Prostate gland (tissue), 2 donors: ENCODE measurements at regions not wholly inside any gene's neighbourhood (a gene's known extent, or its start where the extent isn't known, plus 50 kb on each side); places are given as distances from the start of the nearest gene placed in this dataset.
A peak's percentile ranks its signal among the peaks of the same experiment; 100 is the strongest.

Source experiments
- DNase-seq: peaks from one replicate; pipeline ENCODE4 v3.0.0-alpha.2; 2019; ENCODE audit warnings: low spot score
- H3K27ac ChIP-seq, 2 donors: fragments of 200-600 bp; sonication (generic); 2 replicates each; pipeline ENCODE4 v1.5.1; 2017 to 2019
- H3K27me3 ChIP-seq: fragments of 200-600 bp; sonication (generic); replicated peaks from 2 replicates; pipeline ENCODE4 v1.5.1; 2019; ENCODE audit not compliant: insufficient read depth
- H3K36me3 ChIP-seq, 2 donors: fragments of 200-600 bp; sonication (generic); 1 replicate in 1 of 2; 2 replicates in 1 of 2; pipeline versions ENCODE4 v1.5.1 to v1.8.1; 2017 to 2019
- H3K4me1 ChIP-seq: fragments of 200-600 bp; sonication (generic); replicated peaks from 2 replicates; pipeline ENCODE4 v1.5.1; 2019
- H3K4me3 ChIP-seq, 2 donors: fragments of 200-600 bp; sonication (generic); 2 replicates each; pipeline ENCODE4 v1.5.1; 2017 to 2019
- H3K9me3 ChIP-seq: fragments of 200-600 bp; sonication (generic); 2 replicates; pipeline ENCODE4 v1.5.1; 2017
- CTCF ChIP-seq, 4 experiments: fragments of 200-600 bp in 2 of 4; fragments of 450-650 bp in 2 of 4; sonication (generic) in 2 of 4; IDR thresholded peaks; 1 replicate in 3 of 4; 2 replicates in 1 of 4; pipeline ENCODE4 v1.5.1; 2016 to 2019; ENCODE audit warnings: antibody characterized with exemption in 4 of 4, mild to moderate bottlenecking in 2 of 4, moderate library complexity in 2 of 4
- POLR2A ChIP-seq: fragments of 450-650 bp; IDR thresholded peaks from one replicate; pipeline ENCODE4 v1.6.1; 2016; ENCODE audit warnings: antibody characterized with exemption, mild to moderate bottlenecking
- POLR2AphosphoS5 ChIP-seq: sonication (generic); formaldehyde crosslinking; IDR thresholded peaks from one replicate; pipeline ENCODE4 v1.6.1; 2017; ENCODE audit warnings: antibody characterized with exemption
- WGBS: methylation state at CpG from one replicate; pipeline ENCODE4 v1.1.5; 2018; 5-methylcytosine and 5-hydroxymethylcytosine counted together
- intact Hi-C: fragments of 100-400 bp; cut with DNase I; formaldehyde crosslinking; loops from one replicate; pipeline ENCODE4 v1.14.2; 2022

DNA sequence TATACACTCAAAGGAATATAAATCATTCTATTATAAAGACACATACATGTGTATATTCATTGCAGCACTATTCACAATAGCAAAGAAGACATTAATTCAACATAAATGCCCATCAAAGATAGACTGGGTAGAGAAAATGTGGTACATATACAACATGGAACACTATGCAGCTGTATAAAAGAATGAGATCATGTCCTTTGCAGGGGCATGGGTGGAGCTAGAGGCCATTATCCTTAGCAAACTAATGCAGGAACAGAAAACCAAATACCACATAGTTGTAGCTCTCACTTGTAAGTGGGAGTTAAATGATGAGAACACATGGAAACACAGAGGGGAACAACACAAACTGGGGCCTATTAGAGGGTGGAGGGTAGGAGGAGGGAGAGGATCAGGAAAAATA, 121.0 kb upstream of the LOC128125822 start:
- no peak overlapping the region for H3K4me3 ChIP-seq
- no peaks in the 10 kb centered on the region for H3K27me3 ChIP-seq
- no peak for TF ChIP-seq POLR2A
- no peak for TF ChIP-seq CTCF (IDR thresholded peaks at IDR 0.05)
- TF ChIP-seq POLR2AphosphoS5 = no peak
- no peak for DNase-seq
- no peaks in the 10 kb centered on the region for H3K36me3 ChIP-seq
- H3K27ac ChIP-seq = no peak overlapping the region
- intact Hi-C loops = no loop called here
- no peaks in the 10 kb centered on the region for H3K9me3 ChIP-seq
- no peaks in the 10 kb centered on the region for H3K4me1 ChIP-seq

GRCh38 chr6:63452125-63452524, 120.2 kb upstream of the LOC128125822 start:
- no peak for DNase-seq
- Histone ChIP-seq H3K27ac (no peak overlapping the region), H3K4me3 (no peak overlapping the region), H3K9me3 (no peaks in the 10 kb centered on the region), H3K36me3 (no peaks in the 10 kb centered on the region), H3K27me3 (no peaks in the 10 kb centered on the region), H3K4me1 (no peaks in the 10 kb centered on the region)
- intact Hi-C loops = no loop called here
- 66% methylated on average over 4 of the region's 4 CpGs for WGBS
- TF ChIP-seq POLR2AphosphoS5 = no peak
- TF ChIP-seq POLR2A = no peak
- no peak for TF ChIP-seq CTCF (IDR thresholded peaks at IDR 0.05)

DNA sequence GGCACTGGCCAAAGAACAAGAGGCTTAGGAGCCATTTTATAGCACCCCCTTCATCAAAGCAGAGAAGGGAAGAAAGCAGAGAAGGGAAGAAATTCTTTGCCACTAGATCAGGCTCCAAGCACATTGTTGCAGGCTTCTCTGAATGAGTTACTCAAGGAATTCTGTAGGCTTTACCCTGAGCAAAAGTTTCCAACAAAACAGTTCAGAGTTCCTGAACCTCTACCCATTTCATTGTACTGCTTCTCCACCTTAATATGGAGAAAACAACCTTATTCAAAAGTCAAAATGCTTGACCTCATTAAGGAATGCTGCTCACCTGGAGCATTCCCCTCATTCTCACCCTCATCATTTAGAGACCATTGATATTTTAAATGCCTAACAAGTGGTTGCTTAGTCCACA, 115.5 kb upstream of the LOC128125822 start:
- intact Hi-C loops = no loop called here
- no peaks in the 10 kb centered on the region for H3K36me3 ChIP-seq
- DNase-seq = no peak
- H3K27me3 ChIP-seq = no peaks in the 10 kb centered on the region
- no peak overlapping the region for H3K27ac ChIP-seq
- TF ChIP-seq POLR2A (no peak), CTCF (IDR thresholded peaks at IDR 0.05) (no peak), POLR2AphosphoS5 (no peak)
- H3K9me3 ChIP-seq = no peaks in the 10 kb centered on the region
- no peak overlapping the region for H3K4me3 ChIP-seq
- no peaks in the 10 kb centered on the region for H3K4me1 ChIP-seq

DNA sequence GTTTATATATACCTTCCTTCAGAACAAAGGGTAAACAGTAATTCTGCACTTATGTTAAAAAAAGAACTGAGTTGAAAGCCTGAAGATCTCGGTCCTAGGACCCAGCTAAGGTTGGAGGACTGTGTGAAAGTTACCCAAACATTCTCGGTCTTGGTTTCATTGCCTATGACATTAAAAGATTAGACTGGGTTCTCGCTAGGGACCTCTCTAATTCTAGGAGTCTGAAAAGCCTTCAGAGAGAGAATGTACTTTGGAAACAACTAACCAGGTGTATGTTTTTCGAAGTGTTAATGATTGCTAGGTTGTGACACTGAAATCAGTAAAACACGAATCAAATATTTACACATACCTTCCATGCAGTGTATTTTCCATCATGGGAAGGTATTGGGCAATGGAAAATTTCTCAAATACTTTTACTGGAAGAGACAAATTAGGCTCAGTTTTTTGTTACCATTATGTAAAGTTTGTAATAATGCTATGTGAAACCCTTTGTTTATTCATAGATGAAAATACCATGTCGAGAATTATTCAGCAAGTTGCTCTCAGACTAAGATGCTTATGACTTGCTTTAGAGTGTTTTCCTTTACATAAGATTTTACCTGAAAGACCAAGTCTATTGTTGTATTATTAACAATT, 113.7 kb upstream of the LOC128125822 start:
- no peak overlapping the region for H3K4me3 ChIP-seq
- H3K27me3 ChIP-seq = no peaks in the 10 kb centered on the region
- TF ChIP-seq CTCF (IDR thresholded peaks at IDR 0.05) (no peak), POLR2AphosphoS5 (peak; percentile 43)
- 57% methylated on average over 6 of the region's 6 CpGs for WGBS
- intact Hi-C loops = no loop called here
- DNase-seq = no peak
- H3K4me1 ChIP-seq = no peaks in the 10 kb centered on the region
- no peak overlapping the region for H3K27ac ChIP-seq
- H3K9me3 ChIP-seq = no peaks in the 10 kb centered on the region
- no peaks in the 10 kb centered on the region for H3K36me3 ChIP-seq

DNA sequence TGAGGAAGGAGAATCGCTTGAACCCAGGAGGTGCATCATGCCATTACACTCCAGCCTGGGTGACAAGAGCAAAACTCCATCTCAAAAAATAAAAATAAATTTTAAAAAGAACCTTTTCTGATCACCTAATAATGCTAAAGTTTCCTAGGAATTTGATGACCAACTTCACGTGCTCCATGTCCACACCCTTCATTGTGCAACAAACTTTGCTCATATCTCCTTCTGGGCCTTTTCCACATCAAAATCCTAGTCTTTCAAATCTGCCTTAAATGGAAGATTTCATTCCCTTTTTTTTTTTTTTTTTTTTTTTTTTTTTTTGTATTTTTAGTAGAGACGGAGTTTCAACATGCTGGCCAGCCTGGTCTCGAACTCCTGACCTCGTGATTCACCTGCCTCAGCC, 112.5 kb upstream of the LOC128125822 start:
- no peak for TF ChIP-seq POLR2AphosphoS5
- TF ChIP-seq CTCF (IDR thresholded peaks at IDR 0.05) = no peak
- no peak for TF ChIP-seq POLR2A
- H3K27ac ChIP-seq = no peak overlapping the region
- H3K4me1 ChIP-seq = no peaks in the 10 kb centered on the region
- H3K36me3 ChIP-seq = no peaks in the 10 kb centered on the region
- H3K4me3 ChIP-seq = no peak overlapping the region
- WGBS = 95% methylated on average over 5 of the region's 5 CpGs
- no peaks in the 10 kb centered on the region for H3K27me3 ChIP-seq
- no peak for DNase-seq
- intact Hi-C loops = no loop called here
- no peaks in the 10 kb centered on the region for H3K9me3 ChIP-seq
